ENCODE measurements at regions not wholly inside any gene's neighbourhood (a gene's known extent, or its start where the extent isn't known, plus 50 kb on each side); places are given as distances from the start of the nearest gene placed in this dataset.
"Not testable (repeated sequence)": the region's sequence is repeated elsewhere in the genome, so short reads cannot be mapped to it uniquely, and the experiment has no call there.

DNA sequence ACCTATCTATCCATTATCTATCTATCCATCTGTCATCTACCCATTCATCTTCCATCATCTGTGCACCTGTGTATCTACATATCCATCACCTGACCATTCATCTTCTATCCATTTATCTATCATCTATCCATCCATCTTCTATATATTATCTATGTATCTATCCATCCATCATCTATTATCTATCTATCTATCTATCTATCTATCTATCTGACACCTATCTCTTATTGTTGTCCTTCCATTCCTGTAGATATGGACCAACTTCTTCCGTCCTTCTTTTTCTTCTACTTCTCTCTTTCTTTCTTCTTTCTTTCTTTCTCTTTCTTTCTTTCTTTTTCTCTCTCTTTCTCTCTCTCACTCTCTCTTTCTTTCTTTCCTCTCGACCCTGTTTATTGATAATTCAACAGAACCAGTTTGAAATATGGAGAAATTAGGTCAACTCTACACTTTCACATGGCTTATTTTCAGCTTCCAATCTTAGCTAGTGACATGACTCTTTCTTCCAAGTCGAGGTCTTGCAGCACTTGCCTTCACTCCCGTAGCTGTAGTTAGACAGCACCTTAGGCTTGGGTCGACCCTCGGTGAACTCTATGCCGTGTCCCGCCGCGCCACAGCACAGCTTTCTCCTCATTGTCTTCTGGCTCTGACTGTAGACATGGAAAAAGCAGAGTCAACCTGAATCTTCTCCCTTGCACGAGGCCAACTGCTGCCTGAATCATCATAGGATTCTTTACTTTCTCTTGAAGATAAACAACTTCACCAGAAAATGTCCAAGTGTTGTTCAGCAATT, 110.4 kb upstream of the EXOC2 start:
- no peak for DNase-seq (ENCODE audit: extremely low read depth, insufficient read length)
- TF ChIP-seq, protein P1, sequence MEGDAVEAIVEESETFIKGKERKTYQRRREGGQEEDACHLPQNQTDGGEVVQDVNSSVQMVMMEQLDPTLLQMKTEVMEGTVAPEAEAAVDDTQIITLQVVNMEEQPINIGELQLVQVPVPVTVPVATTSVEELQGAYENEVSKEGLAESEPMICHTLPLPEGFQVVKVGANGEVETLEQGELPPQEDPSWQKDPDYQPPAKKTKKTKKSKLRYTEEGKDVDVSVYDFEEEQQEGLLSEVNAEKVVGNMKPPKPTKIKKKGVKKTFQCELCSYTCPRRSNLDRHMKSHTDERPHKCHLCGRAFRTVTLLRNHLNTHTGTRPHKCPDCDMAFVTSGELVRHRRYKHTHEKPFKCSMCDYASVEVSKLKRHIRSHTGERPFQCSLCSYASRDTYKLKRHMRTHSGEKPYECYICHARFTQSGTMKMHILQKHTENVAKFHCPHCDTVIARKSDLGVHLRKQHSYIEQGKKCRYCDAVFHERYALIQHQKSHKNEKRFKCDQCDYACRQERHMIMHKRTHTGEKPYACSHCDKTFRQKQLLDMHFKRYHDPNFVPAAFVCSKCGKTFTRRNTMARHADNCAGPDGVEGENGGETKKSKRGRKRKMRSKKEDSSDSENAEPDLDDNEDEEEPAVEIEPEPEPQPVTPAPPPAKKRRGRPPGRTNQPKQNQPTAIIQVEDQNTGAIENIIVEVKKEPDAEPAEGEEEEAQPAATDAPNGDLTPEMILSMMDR (IDR thresholded peaks at IDR 0.05; ENCODE audit: insufficient read depth, low read length, poor library complexity, severe bottlenecking), result no peak
- H3K4me3 ChIP-seq (replicated peaks; ENCODE audit: low read depth, low read length), result no peak overlapping the region
- no peaks in the 10 kb centered on the region for H3K27me3 ChIP-seq (replicated peaks; ENCODE audit: control insufficient read depth, insufficient read depth, low read length)
- no peaks in the 10 kb centered on the region for H3K36me3 ChIP-seq (ENCODE audit: control insufficient read depth, insufficient read depth, low read length)

GRCh38 chr6:802701-803100, 109.8 kb upstream of the EXOC2 start:
- H3K27me3 ChIP-seq (replicated peaks; ENCODE audit: control insufficient read depth, insufficient read depth, low read length), result no peaks in the 10 kb centered on the region
- TF ChIP-seq, protein P1 (IDR thresholded peaks at IDR 0.05; ENCODE audit: insufficient read depth, low read length, poor library complexity, severe bottlenecking), result no peak
- no peak for DNase-seq (ENCODE audit: extremely low read depth, insufficient read length)
- H3K36me3 ChIP-seq (ENCODE audit: control insufficient read depth, insufficient read depth, low read length), result no peaks in the 10 kb centered on the region
- no peak overlapping the region for H3K4me3 ChIP-seq (replicated peaks; ENCODE audit: low read depth, low read length)

GRCh38 chr6:802223-802622, 109.3 kb upstream of the EXOC2 start:
- not testable (repeated sequence) for H3K36me3 ChIP-seq (ENCODE audit: control insufficient read depth, insufficient read depth, low read length); H3K27me3 ChIP-seq (replicated peaks; ENCODE audit: control insufficient read depth, insufficient read depth, low read length); DNase-seq (ENCODE audit: extremely low read depth, insufficient read length); H3K4me3 ChIP-seq (replicated peaks; ENCODE audit: low read depth, low read length)

- H3K4me3 ChIP-seq (replicated peaks; ENCODE audit: low read depth, low read length), result no peak overlapping the region
- no peaks in the 10 kb centered on the region; the same call in 1 of the 2 replicates for H3K27me3 ChIP-seq (replicated peaks; ENCODE audit: control insufficient read depth, insufficient read depth, low read length)
- TF ChIP-seq, protein P1 (IDR thresholded peaks at IDR 0.05; ENCODE audit: insufficient read depth, low read length, poor library complexity, severe bottlenecking), result no peak
- H3K36me3 ChIP-seq (ENCODE audit: control insufficient read depth, insufficient read depth, low read length), result no peaks in the 10 kb centered on the region
- DNase-seq (ENCODE audit: extremely low read depth, insufficient read length), result no peak
Observed at GRCh38 chr6:799769-800168, 106.8 kb upstream of the EXOC2 start.

GRCh38 chr6:797479-798077, 104.6 kb upstream of the EXOC2 start:
- no peaks in the 10 kb centered on the region; the same call in 1 of the 2 replicates for H3K27me3 ChIP-seq (replicated peaks; ENCODE audit: control insufficient read depth, insufficient read depth, low read length)
- no peak for DNase-seq (ENCODE audit: extremely low read depth, insufficient read length)
- no peak overlapping the region for H3K4me3 ChIP-seq (replicated peaks; ENCODE audit: low read depth, low read length)

More at GRCh38 chr6:797479-798077, 104.6 kb upstream of the EXOC2 start:
- TF ChIP-seq, protein P1 (IDR thresholded peaks at IDR 0.05; ENCODE audit: insufficient read depth, low read length, poor library complexity, severe bottlenecking), result peak; percentile 62
- H3K36me3 ChIP-seq (ENCODE audit: control insufficient read depth, insufficient read depth, low read length), result no peaks in the 10 kb centered on the region
